Testis (tissue), 2 donors: ENCODE measurements at regions not wholly inside any gene's neighbourhood (a gene's known extent, or its start where the extent isn't known, plus 50 kb on each side); places are given as distances from the start of the nearest gene placed in this dataset.

Experiments used
- CTCF ChIP-seq, 3 experiments: fragments of 450-650 bp in 2 of 3; fragments of 200-600 bp in 1 of 3; sonication (generic) in 1 of 3; IDR thresholded peaks; one replicate each; pipeline ENCODE4 v1.5.1; 2016 to 2019; ENCODE audit warnings: antibody characterized with exemption in 3 of 3, mild to moderate bottlenecking in 2 of 3, moderate library complexity in 1 of 3
- POLR2A ChIP-seq: fragments of 450-650 bp; IDR thresholded peaks from one replicate; pipeline ENCODE4 v1.6.1; 2017; ENCODE audit warnings: antibody characterized with exemption, mild to moderate bottlenecking, moderate library complexity

- no peak for TF ChIP-seq CTCF (IDR thresholded peaks at IDR 0.05)
- no peak for TF ChIP-seq POLR2A
These were observed 179.4 kb downstream of the KLF12 start for GRCh38 chr13:73954808-73955207.
